Hepatocyte (in vitro differentiated cells): ENCODE measurements at regions not wholly inside any gene's neighbourhood (a gene's known extent, or its start where the extent isn't known, plus 50 kb on each side); places are given as distances from the start of the nearest gene placed in this dataset.

Experiments used
- DNase-seq: peaks from one replicate; pipeline ENCODE4 v3.0.0-alpha.2; 2016; ENCODE audit warnings: low spot score
- H2AFZ ChIP-seq: fragments of 200-600 bp; sonication (generic); 2 replicates; pipeline ENCODE4 v1.6.0; 2016; ENCODE audit warnings: antibody characterized with exemption, mild to moderate bottlenecking
- H3K27ac ChIP-seq: fragments of 200-600 bp; sonication (generic); 2 replicates; pipeline ENCODE4 v1.5.1; 2016; ENCODE audit warnings: mild to moderate bottlenecking
- H3K27me3 ChIP-seq: fragments of 200-600 bp; sonication (generic); 2 replicates; pipeline ENCODE4 v1.6.1; 2016
- H3K36me3 ChIP-seq: fragments of 200-600 bp; sonication (generic); replicated peaks from 2 replicates; pipeline ENCODE4 v1.5.1; 2016; ENCODE audit warnings: low read depth; ENCODE audit not compliant: insufficient read depth
- H3K4me1 ChIP-seq: fragments of 200-600 bp; sonication (generic); 2 replicates; pipeline ENCODE4 v1.5.1; 2016; ENCODE audit warnings: mild to moderate bottlenecking, moderate library complexity; ENCODE audit not compliant: insufficient read depth
- H3K4me2 ChIP-seq: fragments of 200-600 bp; sonication (generic); 2 replicates; pipeline ENCODE4 v1.6.0; 2016
- H3K4me3 ChIP-seq: fragments of 200-600 bp; sonication (generic); 2 replicates; pipeline ENCODE4 v1.5.1; 2016; ENCODE audit warnings: mild to moderate bottlenecking
- H3K79me2 ChIP-seq: fragments of 200-600 bp; sonication (generic); 2 replicates; pipeline ENCODE4 v1.6.0; 2017; ENCODE audit warnings: mild to moderate bottlenecking
- H3K9me2 ChIP-seq: fragments of 200-600 bp; sonication (generic); replicated peaks from 2 replicates; pipeline ENCODE4 v1.6.0; 2017; ENCODE audit warnings: mild to moderate bottlenecking; ENCODE audit not compliant: insufficient read depth
- H3K9me3 ChIP-seq: fragments of 200-600 bp; sonication (generic); 2 replicates; pipeline ENCODE4 v1.5.1; 2016; ENCODE audit warnings: low read depth, mild to moderate bottlenecking
- H4K20me1 ChIP-seq: fragments of 200-600 bp; sonication (generic); 2 replicates; pipeline ENCODE4 v1.6.0; 2016; ENCODE audit warnings: mild to moderate bottlenecking; ENCODE audit not compliant: insufficient read depth, poor library complexity, severe bottlenecking
- CTCF ChIP-seq: fragments of 200-600 bp; sonication (generic); IDR thresholded peaks from 2 replicates; pipeline ENCODE4 v1.5.1; 2016; ENCODE audit warnings: antibody characterized with exemption, mild to moderate bottlenecking; ENCODE audit not compliant: poor library complexity
- EZH2 ChIP-seq: fragments of 200-600 bp; sonication (generic); IDR thresholded peaks from 2 replicates; pipeline ENCODE4 v1.6.1; 2016; ENCODE audit warnings: antibody characterized with exemption, mild to moderate bottlenecking, borderline replicate concordance
- EZH2phosphoT487 ChIP-seq: fragments of 200-600 bp; sonication (generic); IDR thresholded peaks from one replicate; pipeline ENCODE4 v1.6.1; 2018; ENCODE audit warnings: antibody characterized with exemption, mild to moderate bottlenecking, low read depth, moderate library complexity; ENCODE audit not compliant: unreplicated experiment, severe bottlenecking
- WGBS: methylation state at CpG from one replicate; pipeline ENCODE4 v1.1.6; 2016; ENCODE audit warnings: low lambda C conversion rate; ENCODE audit errors: missing lambda C conversion rate; 5-methylcytosine and 5-hydroxymethylcytosine counted together

GRCh38 chr2:79294994-79295393 lies 135.4 kb upstream of the REG3A start:
- Histone ChIP-seq H4K20me1 (no peaks in the 10 kb centered on the region), H3K27me3 (no peaks in the 10 kb centered on the region), H3K79me2 (no peaks in the 10 kb centered on the region), H3K4me3 (no peak overlapping the region), H3K4me1 (no peaks in the 10 kb centered on the region), H3K9me3 (no peaks in the 10 kb centered on the region), H3K4me2 (no peak overlapping the region), H2AFZ (no peak overlapping the region), H3K9me2 (no peaks in the 10 kb centered on the region), H3K27ac (no peak overlapping the region), H3K36me3 (no peaks in the 10 kb centered on the region)
- TF ChIP-seq CTCF = no peak
- no peak for TF ChIP-seq EZH2
- 82% methylated on average over 2 of the region's 2 CpGs for WGBS
- no peak for DNase-seq

GRCh38 chr2:79292958-79293315 lies 133.4 kb upstream of the REG3A start:
- no peaks in the 10 kb centered on the region for H3K36me3 ChIP-seq
- WGBS = 90% methylated on average over 1 of the region's 1 CpG
- H3K4me3 ChIP-seq = no peak overlapping the region
- DNase-seq = no peak
- H3K27ac ChIP-seq = no peak overlapping the region
- TF ChIP-seq CTCF (no peak), EZH2phosphoT487 (no peak), EZH2 (no peak)
- no peaks in the 10 kb centered on the region for H3K4me1 ChIP-seq
- H3K79me2 ChIP-seq = no peaks in the 10 kb centered on the region
- no peaks in the 10 kb centered on the region for H3K27me3 ChIP-seq
- no peaks in the 10 kb centered on the region for H3K9me3 ChIP-seq
- H2AFZ ChIP-seq = no peak overlapping the region
- no peak overlapping the region for H3K4me2 ChIP-seq
- no peaks in the 10 kb centered on the region for H4K20me1 ChIP-seq
- no peaks in the 10 kb centered on the region for H3K9me2 ChIP-seq

GRCh38 chr2:79292239-79292957 lies 132.8 kb upstream of the REG3A start:
- H2AFZ ChIP-seq = no peak overlapping the region
- H3K27me3 ChIP-seq = no peaks in the 10 kb centered on the region
- TF ChIP-seq EZH2 = no peak
- no peaks in the 10 kb centered on the region for H4K20me1 ChIP-seq
- H3K79me2 ChIP-seq = no peaks in the 10 kb centered on the region
- H3K4me2 ChIP-seq = no peak overlapping the region
- DNase-seq = no peak
- H3K4me3 ChIP-seq = no peak overlapping the region
- H3K36me3 ChIP-seq = no peaks in the 10 kb centered on the region
- no peaks in the 10 kb centered on the region for H3K9me3 ChIP-seq
- no peaks in the 10 kb centered on the region for H3K9me2 ChIP-seq
- no peak overlapping the region for H3K27ac ChIP-seq
- H3K4me1 ChIP-seq = no peaks in the 10 kb centered on the region
- WGBS = 72% methylated on average over 1 of the region's 1 CpG

- TF ChIP-seq EZH2phosphoT487 (no peak), EZH2 (no peak), CTCF (no peak)
- Histone ChIP-seq H3K4me2 (no peak overlapping the region), H3K36me3 (no peaks in the 10 kb centered on the region), H3K4me3 (no peak overlapping the region), H4K20me1 (no peaks in the 10 kb centered on the region), H3K27me3 (no peaks in the 10 kb centered on the region), H3K27ac (no peak overlapping the region), H3K4me1 (peaks cover 5% of the 10 kb centered on the region), H3K79me2 (no peaks in the 10 kb centered on the region), H3K9me3 (no peaks in the 10 kb centered on the region), H3K9me2 (no peaks in the 10 kb centered on the region), H2AFZ (no peak overlapping the region)
- WGBS = 89% methylated on average over 3 of the region's 3 CpGs
- DNase-seq = no peak
Observed at GRCh38 chr2:79275863-79276262, 116.3 kb upstream of the REG3A start.
